Dermis blood vessel endothelial cell (primary cell): ENCODE measurements at regions not wholly inside any gene's neighbourhood (a gene's known extent, or its start where the extent isn't known, plus 50 kb on each side); places are given as distances from the start of the nearest gene placed in this dataset.
A peak's percentile ranks its signal among the peaks of the same experiment; 100 is the strongest.

Source experiments
- DNase-seq: peaks from one replicate; pipeline ENCODE4 v3.0.0; 2010

DNA sequence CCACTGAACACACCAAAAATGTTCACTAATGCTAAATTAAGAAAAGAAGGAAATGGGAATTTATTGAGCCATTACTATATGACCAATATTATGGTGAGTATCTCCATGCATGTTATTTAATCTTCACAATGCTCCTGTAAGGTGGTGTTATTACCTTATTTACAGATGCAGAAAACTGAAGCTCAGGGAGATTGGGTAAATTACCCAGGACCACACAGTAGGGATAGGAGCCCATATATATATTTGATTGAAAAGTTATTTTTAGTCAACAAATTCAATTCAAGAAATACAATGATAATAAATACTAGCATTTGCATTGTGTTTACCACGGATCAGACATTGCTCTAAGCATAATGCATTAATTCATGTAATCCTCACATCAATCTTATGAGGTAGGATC lies 202.2 kb upstream of the FBXO11 start:
- DNase-seq, result no peak

DNA sequence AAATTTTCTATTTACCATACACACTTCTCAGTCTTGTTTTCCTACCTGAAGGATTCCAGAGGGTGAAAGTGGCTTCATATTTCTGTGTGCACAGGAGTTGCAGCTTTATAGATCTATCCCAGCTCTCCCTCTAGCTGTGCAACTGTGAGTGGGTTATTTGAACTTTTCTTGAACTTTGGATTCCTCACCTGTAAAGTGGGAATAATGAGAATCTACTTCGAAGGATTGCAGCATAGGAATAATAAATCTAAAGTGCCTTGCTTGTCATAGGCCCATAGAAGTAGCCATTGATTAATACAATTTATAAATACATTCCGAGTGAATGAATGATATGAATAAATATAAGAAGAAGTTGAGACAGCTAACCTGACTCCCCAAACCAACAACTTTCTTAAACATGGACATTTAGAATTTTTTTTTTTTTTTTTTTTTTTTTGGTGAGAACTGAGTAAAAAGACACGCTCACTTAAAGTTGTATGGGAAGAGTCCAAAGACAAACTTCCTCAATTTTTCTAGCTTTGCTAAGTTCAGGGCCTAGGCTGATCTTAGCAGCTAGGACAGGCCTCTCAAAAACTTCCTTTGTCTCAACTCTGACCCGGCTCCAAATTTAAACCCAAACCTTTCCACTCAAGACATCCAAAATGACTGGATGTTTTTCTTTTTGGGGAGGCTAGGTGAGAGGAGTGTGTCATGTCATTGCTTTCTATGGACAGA lies 203.3 kb upstream of the FBXO11 start:
- no peak for DNase-seq

DNA sequence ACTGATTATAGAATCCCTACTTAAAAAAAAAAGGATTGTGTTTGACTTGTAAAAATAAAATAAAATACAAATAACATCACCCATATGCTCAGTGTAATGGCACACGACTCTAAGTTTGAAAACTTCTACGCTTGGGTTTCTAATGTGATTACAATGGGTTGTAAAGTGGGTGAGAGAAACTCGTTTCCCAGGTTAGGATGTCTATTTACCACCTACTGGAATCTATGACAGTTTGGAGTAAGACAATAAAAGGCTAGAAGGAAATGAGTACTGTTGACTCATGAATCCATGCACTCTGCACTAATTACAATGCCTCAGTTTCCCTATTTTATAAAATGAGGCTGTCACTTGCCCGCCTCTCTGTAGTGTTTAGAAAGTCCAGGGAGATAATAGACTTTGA lies 204.0 kb upstream of the FOXN2 start:
- peak; percentile 7 for DNase-seq

DNA sequence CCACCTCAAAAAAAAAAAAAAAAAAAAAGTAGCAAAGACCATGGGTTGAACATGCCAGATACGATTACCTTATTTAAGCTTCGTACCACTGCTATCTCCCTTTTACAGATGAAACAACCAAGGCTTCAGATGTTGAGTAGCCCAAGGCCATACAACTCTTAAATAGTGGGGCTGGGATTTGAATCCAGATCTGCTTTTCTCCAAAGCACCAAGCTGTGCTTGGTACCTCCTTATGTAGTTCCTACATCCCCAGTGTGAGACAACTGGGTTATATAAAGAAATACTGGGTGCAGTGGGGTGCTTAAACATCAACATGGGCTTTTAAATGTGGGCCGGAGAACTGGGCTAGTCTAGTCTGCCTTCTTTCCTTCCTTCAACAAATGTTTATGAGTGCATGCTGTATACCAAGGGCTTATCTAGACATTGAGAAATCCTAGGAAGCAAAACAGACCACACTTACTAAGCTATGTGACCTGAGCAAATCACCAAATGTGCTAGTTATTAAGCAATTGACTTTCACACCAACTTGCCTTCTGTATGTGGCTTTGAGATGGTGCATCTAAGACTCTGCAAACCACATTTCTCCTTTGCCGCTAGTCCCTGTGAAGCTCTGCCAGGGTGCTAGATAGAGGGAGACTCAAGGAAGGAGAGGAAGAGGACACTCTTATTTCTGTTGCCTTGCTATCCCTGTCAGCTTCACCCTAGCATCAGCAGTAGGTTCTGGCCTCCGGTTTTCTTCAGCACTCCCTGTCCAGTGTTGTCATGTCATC lies 201.4 kb upstream of the FOXN2 start:
- no peak for DNase-seq

DNA sequence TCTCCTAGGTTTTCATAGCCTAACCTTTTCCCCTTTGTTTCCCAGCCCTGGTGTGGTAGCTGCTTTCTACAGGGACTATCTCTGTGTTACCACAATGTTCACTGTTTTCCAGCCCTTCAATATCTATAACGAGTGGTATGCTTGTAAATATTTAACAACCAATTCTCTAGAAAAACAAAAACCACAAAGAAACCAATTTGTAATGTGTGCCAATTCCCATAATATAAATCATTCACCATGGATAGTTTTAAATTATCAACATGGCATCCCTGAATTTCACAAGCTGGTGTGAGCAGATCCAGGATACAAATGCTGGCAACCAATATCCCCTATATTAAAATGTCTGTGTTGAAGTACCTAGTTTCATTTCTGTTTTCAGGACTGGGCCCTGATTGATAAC lies 200.7 kb upstream of the FOXN2 start:
- no peak for DNase-seq

DNA sequence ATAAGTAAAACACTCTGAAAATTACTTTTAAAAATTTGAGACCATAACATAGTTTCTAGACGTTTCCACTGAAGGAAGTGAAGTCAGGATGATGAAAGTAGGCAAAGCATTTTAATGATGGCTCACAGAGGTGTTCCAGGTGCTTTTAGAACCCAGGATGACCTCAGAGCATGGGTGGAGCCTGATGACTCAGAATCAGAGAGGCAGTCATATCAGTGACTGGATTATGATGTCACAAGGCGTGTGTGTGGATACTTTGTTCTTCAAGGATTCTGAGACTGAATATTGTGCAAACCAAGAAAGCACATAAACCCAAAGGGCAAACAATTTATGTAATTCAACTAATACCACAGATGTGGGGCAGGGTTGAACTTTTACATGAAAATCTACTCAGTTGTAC lies 200.2 kb upstream of the FOXN2 start:
- DNase-seq, result peak; percentile 11

DNA sequence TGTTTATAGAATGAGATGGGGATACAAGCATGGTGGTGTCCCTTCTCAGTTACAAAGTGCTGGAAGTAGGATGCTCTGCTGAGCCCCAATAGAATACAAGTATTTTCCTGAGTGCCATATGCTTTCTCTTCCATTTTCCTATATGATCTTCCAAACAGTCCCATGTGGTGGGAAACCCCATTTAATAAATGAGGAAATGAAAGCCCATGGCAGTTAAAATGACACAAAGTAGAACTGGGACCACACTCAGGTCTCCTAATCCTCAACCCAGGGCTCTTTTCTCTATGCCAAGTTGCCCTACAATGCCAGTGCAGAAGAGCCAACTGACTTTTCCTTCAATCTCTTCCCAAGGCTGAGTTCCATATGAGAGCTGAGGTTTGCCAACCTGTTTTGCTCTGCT lies 198.0 kb upstream of the FOXN2 start:
- no peak for DNase-seq

DNA sequence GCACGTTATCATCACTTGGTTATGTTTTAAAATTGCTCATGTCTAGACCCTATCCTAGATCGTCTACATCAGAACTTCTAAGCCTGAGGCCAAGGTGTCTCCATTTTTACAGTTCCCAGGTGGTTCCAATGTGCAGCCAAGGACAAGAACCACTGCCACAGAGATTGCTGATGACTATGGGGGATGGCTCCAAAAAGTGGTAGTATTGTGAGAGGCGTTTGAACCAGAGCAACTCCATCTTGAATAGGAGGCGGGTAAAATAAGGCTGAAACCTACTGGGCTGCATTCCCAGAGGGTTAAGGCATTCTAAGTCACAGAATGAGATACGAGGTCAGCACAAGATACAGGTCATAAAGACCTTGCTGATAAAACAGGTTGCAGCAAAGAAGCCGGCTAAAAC lies 195.6 kb upstream of the FOXN2 start:
- DNase-seq, result no peak

DNA sequence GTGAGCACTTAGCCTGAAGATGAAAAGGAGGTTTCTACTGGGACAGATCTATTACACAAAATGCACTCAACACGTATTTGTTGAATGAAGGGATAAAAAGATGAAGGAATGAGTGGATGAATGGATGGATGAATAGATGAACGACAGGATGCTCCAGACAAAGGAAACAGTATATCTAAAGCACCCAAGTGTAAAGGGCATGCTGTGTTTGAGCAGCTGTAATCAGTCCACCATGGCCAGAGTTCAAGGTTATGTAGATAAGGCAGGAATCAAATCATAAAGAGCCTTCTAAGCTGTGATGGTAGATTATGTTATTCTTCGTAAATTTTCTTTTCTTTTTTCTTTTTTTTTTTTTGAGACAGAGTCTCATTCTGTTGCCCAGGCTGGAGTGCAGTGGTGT lies 194.4 kb upstream of the FOXN2 start:
- DNase-seq, result no peak

DNA sequence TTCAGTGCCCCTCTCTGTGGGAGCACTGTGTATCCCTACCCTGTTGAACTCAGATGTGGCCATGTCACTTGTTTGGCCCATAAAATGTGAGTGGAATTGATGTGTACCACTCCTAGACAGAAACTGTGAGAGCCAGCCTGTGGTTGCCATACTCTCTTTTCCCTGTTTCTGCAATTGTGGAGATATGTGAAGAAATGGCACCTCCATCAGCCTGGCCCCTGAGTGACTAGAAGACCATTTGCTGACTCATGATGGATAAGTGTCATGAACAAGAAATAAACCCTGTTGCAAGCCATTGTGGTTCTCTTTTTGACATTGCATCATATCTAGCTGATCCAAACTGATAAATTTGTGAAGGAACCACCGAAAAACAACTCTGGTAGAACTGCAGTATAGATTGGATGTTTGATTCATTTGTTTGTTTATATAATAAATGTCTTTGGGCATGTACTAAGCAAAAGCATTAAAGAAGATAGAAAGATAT lies 193.7 kb upstream of the FOXN2 start:
- DNase-seq, result no peak

DNA sequence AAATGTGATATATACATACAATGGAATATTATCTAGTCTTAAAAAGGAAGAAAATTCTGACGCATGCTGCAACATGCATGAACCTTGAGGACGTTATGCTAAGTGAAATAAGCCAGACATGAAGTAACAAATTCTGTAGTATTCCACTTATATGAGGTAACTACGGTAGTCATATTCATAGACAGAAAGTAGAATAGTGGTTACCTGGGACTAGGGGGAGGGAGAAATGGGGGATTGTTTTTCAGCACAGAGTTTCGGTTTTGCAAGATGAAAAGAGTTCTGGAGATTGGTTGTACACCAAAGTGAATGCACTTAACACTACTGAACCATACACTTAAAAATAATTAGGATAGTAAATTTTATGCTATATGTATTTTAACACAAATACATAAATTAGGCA lies 192.3 kb upstream of the FOXN2 start:
- DNase-seq, result no peak

DNA sequence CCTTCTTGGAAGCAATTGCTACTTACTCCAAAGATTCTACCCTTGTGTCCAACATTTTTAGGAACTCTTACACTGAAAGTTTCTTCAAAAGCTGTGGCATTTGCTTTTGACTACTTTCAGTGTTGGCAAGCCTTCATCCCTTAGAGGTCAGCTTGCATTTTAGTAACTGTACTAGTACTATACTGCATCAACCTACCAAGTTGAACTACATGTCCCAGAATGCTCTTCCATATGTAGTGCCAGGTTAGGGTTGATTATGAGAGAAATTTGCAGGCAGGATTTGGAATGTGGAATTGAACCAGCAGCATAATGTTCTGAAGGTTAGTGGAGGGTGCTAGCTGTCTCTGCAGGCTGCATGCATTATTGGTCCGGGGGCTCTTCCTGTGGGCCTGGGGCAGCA lies 189.9 kb upstream of the FOXN2 start:
- DNase-seq, result no peak

DNA sequence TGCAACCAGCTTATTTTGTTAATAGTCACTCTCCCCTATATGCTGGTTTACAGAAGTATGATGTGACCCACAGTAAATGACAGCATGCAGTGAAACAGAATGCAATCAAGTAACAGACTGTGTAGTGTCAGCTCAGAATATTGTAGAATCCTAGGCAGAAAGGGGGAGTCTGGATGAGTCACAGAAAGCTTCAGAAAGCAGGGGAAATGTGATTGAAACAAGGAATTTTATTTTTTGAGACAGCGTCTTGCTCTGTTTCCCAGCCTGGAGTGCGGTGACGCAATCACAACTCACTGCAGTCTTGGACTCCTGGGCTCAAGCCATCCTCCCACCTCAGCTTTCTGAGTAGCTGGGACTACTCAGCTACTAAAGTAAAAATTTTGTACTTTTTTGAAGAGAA lies 188.3 kb upstream of the FOXN2 start:
- DNase-seq, result no peak

DNA sequence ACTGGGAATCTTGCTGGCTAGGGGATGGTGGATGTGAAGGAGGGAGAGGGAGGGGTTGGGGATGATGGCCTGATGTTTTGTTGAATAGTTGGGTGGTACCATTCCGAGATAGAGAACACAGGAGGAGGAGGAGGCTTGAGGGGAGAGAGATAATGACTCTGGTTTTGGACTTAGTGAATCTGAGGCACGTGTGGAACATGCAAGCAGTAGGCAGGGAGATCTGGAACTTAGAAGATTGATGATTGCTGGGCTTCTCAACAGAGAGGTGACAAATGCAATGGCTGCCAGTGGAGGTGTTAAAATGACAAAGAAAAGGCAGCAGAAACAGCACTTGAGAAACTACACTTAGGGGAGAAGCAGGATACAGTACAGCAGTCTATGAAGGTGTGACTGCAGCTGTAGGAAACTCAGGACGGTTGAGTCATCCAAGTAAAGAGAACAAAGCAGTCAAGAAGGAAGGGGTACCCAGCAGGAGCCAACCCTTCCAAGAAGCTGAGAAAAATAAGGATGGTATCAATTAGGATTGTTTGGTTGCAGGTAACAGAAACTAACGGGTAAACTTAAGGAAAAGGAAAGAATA lies 186.8 kb upstream of the FOXN2 start:
- DNase-seq, result no peak

DNA sequence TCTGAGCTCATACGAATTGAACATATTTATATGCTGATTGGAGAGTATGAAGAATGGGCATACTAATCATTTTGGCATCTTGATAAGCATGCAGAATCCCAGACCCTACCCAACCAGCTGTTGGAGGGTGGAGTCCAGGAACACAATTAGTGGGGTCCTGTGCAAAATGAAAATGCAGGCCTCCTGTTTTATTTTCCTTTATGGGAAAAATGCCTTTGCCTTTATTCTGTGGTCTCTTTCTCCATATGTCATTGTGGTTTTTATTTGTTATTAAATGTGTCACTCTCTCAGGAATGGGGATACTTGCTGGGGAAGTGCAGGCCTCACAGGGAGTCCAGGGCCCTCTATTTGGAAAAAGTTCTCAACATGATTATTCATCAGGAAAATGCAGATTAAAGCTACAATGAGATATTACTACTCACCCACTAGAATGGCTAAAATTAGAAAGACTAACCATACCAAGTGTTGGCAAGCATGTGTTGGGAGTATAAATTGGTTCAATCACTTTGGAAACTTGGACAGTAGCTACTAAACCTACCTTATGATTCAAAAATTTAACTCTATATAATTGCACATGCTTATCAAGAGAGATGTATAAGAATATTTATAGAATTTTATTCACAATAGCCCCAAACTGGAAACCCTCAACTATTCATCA lies 185.1 kb upstream of the FOXN2 start:
- no peak for DNase-seq

DNA sequence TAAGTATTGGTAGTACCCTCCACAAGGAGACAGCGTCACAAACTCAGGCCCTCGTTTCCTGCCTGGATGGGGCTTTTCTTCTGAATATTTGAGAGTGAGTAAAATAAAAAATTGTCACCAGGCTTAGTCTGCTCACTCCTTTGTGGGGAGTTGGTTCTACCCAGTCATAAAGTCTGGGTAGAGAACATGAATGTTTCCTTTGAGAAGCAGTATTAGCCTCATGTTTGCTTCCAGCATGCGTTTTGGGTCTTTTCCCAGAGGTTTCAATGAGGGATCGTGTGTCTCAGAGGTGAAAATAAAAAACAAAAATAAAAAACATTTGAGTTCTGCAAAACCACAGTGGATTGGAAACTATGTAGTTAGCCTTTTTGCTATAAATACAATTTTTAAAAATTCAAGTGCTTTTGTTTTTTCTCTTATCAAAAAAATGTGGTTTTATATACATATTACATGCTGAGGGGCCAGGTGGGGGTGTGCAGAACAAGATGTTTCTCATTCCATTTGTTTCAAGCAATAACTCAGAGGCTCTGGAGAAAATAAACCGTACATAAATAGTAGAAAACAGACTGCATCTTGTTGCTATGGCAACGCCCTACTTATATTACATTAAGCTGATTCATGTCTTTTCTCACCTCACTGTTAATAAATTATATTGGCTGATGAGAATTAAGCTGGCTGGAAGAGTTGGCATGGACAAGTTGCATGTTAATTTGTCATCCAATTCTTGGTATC lies 182.8 kb upstream of the FOXN2 start:
- DNase-seq, result no peak

DNA sequence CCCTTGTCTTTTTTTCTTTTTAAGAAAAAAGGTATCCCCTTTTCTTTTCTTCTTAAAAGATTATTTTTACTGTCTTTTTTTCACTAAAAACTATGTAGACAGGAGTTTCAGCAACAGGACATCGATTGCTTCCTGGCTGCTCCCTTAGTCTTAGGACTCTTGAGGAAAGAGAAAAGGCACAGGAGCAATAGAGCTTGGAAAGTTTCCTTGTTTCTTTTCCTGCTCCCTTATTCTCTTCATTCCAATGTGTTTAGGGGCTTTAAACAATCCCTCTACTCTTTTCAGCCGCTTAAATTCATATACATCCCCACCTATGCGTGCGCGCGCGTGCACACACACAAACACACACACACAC lies 182.2 kb upstream of the FOXN2 start:
- DNase-seq, result no peak

DNA sequence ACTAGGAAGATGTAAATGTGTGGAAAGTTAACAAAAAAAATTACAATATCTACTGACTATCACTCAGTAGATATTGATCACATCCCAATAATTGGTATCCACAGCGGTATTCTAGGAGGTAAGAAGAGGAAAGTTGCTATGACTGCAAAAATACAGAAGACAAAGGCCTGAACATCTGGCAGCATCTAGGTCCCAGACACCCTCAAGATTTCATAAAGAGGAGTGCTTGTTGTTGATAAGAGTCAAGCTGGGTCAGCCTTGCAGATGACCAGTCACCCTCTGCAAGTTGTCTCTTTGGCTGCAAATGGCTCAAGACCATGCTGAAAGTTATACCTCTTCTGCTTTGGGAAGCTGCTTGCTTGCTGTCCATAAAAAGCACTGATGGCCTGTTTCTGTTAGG lies 179.8 kb upstream of the FOXN2 start:
- no peak for DNase-seq

DNA sequence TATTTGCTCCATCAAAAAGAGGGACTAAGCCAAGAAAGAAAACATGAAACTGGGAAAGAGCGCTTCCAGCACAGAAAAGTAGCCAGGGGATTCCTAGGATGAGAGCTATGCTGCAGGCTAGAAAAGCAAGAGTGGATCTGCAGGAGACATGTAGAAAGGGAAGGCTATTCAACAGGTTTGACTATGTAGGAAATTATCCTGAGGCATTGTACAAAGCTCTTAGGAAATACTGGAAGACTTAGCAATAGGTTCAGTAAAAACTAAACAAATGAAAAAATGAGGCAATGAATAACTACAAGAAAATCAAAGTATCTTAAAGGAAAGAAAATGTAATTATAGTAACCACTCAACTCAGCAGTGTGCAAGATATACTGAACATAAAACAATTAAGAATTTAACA lies 178.7 kb upstream of the FOXN2 start:
- DNase-seq, result no peak

DNA sequence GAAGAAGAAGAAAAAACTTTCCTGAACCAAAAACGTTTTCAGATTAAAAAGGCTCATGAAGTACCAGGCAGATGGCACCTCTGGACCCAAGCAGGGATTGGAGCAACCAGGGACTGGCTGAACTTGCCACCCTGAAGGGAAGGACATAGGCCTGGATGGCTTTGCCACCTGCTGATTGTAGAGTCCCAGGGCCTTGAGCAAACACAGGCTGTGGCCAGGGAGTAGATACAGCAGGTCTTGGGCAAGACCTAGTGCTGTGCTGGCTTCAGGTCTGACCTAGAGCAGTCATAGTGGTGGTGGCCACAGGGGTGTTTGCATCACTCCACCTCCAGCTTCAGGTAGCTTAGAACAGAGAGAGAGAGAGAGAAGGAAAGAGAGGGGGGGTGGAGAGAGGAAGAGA lies 176.7 kb upstream of the FOXN2 start:
- no peak for DNase-seq

DNA sequence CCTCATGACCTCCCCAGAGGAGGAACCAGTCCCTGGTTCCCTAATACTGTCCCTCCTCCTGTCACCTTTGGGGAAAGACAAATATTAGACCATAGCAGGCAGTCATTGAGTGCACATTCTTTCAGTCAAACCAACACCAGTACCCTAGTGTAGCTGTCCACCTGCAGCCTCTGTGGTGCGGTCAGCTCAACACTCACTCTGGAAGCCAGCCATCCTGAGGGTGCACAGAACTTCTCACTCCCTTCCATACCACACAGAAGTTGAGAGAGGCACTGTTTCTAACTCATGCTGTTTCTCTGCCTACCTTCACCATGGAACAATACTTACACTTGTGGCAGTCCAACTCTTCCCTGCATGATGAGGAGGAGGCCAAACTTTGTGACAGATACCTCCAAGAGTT lies 175.6 kb upstream of the FOXN2 start:
- no peak for DNase-seq

DNA sequence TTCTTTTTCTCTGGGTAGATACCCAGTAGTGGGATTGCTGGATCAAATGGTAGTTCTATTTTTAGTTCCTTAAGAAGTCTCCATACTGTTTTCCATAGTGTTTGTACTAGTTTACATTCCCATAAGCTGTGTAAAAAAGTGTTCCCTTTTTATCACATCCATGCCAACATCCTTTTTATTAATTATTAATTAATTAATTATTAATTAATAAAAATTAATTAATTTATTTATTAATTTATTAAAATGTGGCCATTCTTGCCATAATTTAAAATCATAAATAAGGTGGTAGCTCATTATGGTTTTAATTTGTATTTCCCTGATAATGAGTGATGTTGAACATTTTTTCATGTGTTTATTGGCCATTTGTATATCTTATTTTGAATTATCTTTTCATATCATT lies 173.9 kb upstream of the FOXN2 start:
- no peak for DNase-seq

DNA sequence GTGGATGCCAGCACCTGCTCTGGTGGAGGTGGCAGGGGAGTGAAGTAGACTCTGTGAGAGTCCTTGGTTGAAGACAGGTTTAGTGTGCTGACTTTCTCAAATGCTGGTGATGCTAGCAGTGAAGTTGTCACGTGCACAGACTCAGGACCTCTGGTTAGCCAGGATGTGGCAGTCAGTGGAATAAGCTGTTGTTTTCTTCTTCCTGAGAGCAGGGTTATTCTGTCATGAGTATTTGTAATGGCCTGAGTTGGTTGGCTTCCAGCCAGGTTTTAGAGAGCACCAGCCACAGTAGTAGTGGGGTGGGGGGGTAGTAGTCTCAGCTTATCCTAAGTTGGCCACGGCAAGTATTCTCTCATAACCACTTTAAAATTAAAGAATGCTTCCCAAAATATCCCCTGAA lies 169.7 kb upstream of the FOXN2 start:
- DNase-seq, result peak; percentile 34
